ENCODE measurements at regions not wholly inside any gene's neighbourhood (a gene's known extent, or its start where the extent isn't known, plus 50 kb on each side); places are given as distances from the start of the nearest gene placed in this dataset.
"Not testable (repeated sequence)": the region's sequence is repeated elsewhere in the genome, so short reads cannot be mapped to it uniquely, and the experiment has no call there.

GRCh38 chr2:21194147-21194546 lies 70.4 kb downstream of the TDRD15 start:
- Histone ChIP-seq H3K36me3 (ENCODE audit: control insufficient read depth, insufficient read depth, low read length) (no peaks in the 10 kb centered on the region), H3K4me3 (ENCODE audit: low read depth, low read length) (no peak overlapping the region), H3K27me3 (ENCODE audit: control insufficient read depth, insufficient read depth, low read length) (no peaks in the 10 kb centered on the region)
- ChIA-PET POLR2A (no interaction called here), CTCF (no interaction called here)
- TF ChIP-seq, protein P1, sequence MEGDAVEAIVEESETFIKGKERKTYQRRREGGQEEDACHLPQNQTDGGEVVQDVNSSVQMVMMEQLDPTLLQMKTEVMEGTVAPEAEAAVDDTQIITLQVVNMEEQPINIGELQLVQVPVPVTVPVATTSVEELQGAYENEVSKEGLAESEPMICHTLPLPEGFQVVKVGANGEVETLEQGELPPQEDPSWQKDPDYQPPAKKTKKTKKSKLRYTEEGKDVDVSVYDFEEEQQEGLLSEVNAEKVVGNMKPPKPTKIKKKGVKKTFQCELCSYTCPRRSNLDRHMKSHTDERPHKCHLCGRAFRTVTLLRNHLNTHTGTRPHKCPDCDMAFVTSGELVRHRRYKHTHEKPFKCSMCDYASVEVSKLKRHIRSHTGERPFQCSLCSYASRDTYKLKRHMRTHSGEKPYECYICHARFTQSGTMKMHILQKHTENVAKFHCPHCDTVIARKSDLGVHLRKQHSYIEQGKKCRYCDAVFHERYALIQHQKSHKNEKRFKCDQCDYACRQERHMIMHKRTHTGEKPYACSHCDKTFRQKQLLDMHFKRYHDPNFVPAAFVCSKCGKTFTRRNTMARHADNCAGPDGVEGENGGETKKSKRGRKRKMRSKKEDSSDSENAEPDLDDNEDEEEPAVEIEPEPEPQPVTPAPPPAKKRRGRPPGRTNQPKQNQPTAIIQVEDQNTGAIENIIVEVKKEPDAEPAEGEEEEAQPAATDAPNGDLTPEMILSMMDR (IDR thresholded peaks at IDR 0.05; ENCODE audit: insufficient read depth, low read depth, low read length): no peak
- no peak for DNase-seq (ENCODE audit: low read depth)

- H3K36me3 ChIP-seq (ENCODE audit: control insufficient read depth, insufficient read depth, low read length): no peaks in the 10 kb centered on the region
- no peaks in the 10 kb centered on the region for H3K27me3 ChIP-seq (ENCODE audit: control insufficient read depth, insufficient read depth, low read length)
- TF ChIP-seq, protein P1 (IDR thresholded peaks at IDR 0.05; ENCODE audit: insufficient read depth, low read depth, low read length): no peak
- no peak for DNase-seq (ENCODE audit: low read depth)
- H3K4me3 ChIP-seq (ENCODE audit: low read depth, low read length): no peak overlapping the region
- ChIA-PET CTCF (no interaction called here), POLR2A (no interaction called here)
These were observed 71.1 kb downstream of the TDRD15 start for GRCh38 chr2:21194858-21195271.

GRCh38 chr2:21195326-21195725 lies 71.6 kb downstream of the TDRD15 start:
- TF ChIP-seq, protein P1 (IDR thresholded peaks at IDR 0.05; ENCODE audit: insufficient read depth, low read depth, low read length): no peak
- no peak for DNase-seq (ENCODE audit: low read depth)
- no peaks in the 10 kb centered on the region for H3K36me3 ChIP-seq (ENCODE audit: control insufficient read depth, insufficient read depth, low read length)
- ChIA-PET POLR2A (no interaction called here), CTCF (no interaction called here)
- no peaks in the 10 kb centered on the region for H3K27me3 ChIP-seq (ENCODE audit: control insufficient read depth, insufficient read depth, low read length)
- no peak overlapping the region for H3K4me3 ChIP-seq (ENCODE audit: low read depth, low read length)

- no peak for DNase-seq (ENCODE audit: low read depth)
- ChIA-PET POLR2A (no interaction called here), CTCF (no interaction called here)
- no peaks in the 10 kb centered on the region for H3K36me3 ChIP-seq (ENCODE audit: control insufficient read depth, insufficient read depth, low read length)
- H3K27me3 ChIP-seq (ENCODE audit: control insufficient read depth, insufficient read depth, low read length): no peaks in the 10 kb centered on the region
- TF ChIP-seq, protein P1 (IDR thresholded peaks at IDR 0.05; ENCODE audit: insufficient read depth, low read depth, low read length): no peak
- H3K4me3 ChIP-seq (ENCODE audit: low read depth, low read length): no peak overlapping the region
These were observed 74.9 kb downstream of the TDRD15 start for GRCh38 chr2:21198637-21199036.

DNA sequence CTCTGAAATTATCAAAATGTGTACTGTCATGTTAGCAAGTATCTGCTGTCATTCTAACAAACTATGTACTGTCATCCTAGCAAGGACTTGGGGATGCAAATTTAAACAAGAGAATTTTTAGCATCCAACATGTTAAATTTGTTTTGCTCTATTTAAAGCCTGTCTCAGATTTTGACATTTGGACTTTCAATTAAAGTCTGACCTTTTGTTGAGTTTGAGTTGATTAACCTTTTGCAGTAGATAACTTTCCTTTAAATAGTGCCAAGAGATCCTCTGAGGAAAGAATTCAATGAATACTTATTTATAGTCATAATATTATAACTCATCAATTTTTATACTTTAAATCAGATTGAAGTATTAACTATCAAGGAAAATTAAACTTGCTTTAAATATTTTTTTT lies 80.2 kb downstream of the TDRD15 start:
- Histone ChIP-seq H3K36me3 (ENCODE audit: control insufficient read depth, insufficient read depth, low read length) (no peaks in the 10 kb centered on the region), H3K4me3 (ENCODE audit: low read depth, low read length) (no peak overlapping the region), H3K27me3 (ENCODE audit: control insufficient read depth, insufficient read depth, low read length) (no peaks in the 10 kb centered on the region)
- DNase-seq (ENCODE audit: low read depth): no peak
- TF ChIP-seq, protein P1 (IDR thresholded peaks at IDR 0.05; ENCODE audit: insufficient read depth, low read depth, low read length): no peak
- CTCF ChIA-PET: no interaction called here
- POLR2A ChIA-PET: no interaction called here

- H3K27me3 ChIP-seq (ENCODE audit: control insufficient read depth, insufficient read depth, low read length); DNase-seq (ENCODE audit: low read depth); CTCF ChIA-PET; H3K4me3 ChIP-seq (ENCODE audit: low read depth, low read length); POLR2A ChIA-PET; H3K36me3 ChIP-seq (ENCODE audit: control insufficient read depth, insufficient read depth, low read length): not testable (repeated sequence)
These were observed 90.3 kb downstream of the TDRD15 start for GRCh38 chr2:21214085-21214484.

Measured in BJ (cell line).